ENCODE measurements at regions not wholly inside any gene's neighbourhood (a gene's known extent, or its start where the extent isn't known, plus 50 kb on each side); places are given as distances from the start of the nearest gene placed in this dataset.
A peak's percentile ranks its signal among the peaks of the same experiment; 100 is the strongest.
"Not testable (repeated sequence)": the region's sequence is repeated elsewhere in the genome, so short reads cannot be mapped to it uniquely, and the experiment has no call there.

DNA sequence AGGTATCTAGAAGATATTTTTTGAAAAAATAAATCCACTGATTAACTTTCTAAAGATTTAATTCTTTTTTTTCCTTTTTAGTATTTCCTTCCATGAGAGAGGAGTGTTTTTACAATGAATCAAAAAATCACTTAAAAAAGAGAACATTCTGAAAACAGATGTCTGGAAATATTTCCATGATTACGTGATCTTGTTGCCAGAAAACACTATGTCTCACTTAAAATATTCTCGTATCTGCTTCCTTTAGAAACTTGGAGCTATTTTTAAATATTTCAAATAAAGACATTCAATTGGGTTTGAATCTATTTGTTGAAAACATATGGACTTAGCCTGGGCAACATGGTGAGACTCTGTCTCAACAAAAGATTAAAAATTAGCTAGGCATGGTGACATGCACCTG lies 232.8 kb upstream of the RASGEF1B start:
- peak; percentile 33 for FAIRE-seq

DNA sequence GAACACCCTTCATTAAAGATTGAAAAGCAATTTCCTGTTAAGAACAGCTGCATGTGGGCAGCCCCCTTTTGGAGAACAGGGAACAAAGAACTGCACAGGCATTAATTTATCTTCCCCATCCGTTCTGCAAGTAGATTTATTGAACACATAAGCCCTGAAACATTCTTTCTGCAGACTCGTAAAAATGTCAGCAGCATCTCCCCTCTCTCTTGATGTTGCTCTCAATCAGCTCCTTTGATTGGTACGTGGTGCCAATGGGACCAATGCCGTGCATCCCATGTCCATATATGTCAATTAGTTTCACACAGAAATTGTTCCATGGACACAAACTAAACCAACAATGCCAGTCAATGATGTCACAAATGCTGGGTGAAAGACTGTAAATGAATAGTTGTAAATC lies 228.5 kb upstream of the RASGEF1B start:
- no peak for FAIRE-seq

DNA sequence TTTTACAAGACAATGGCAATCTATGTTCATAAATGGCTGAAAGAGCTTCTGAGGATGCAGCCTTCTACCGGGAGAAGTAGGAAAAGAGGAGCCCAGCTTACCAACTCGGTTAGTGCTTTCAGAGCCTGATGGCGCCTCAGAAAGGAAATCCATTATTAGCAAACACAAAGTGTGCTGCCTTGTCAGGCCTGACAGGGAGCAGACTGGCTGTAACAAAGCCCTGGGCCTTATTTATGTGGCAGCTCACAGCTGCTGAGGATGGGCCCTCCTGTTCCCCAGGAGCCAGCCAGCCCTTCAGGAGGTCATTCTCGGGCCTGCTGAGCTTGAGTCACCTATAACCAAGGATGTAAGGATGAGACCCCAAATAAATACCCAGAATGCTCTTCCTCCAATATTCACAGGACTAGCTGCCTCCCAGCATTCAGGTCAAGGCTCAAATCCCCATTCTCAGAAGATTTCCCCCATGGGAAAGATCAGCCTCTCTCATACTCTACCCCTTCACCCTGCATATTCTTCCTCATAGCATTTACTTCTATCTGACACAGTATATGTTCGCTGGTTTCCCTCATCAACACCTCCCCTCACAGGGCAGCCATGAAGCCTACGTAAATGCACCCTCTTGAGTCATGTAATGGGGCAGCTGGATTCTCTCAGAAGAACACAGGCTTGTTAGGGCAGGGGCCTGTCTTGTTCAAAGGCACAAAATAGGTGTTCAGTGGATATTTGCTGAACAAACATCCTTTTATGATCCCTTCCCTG lies 227.0 kb upstream of the RASGEF1B start:
- no peak for FAIRE-seq

DNA sequence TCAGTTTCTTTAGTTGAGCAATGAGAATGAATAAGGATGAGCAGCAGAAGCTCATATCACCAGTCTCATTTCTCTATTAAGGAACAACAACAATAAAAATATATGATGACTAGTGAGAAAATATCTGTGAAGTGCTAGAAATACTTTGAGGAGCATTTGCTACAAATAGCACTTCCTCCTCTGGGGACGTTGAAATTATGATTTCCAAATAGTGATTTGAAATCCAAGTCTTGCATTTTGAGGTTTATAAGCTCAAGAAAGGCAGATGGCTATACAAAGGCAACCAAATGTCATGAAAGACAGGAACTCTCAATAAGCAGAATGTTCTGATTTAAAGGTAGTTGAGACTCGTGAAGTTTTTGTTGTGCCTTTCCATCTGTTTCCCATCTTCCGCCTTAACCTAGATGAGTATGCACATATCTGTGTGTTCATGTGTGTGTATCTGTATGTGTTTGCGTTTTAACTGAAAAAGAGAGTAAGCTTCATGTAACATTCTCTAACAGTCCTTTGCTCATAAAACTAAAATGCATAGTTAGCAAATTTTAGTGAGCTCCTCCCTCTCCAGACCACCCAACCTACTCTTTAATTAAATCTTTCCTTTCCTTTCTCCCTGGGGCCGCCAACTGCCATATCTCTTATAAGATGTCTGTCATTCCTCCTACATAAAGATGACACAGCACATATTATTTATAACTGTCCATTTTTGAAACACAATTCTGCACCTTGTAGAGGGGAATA lies 222.6 kb upstream of the RASGEF1B start:
- no peak for FAIRE-seq

DNA sequence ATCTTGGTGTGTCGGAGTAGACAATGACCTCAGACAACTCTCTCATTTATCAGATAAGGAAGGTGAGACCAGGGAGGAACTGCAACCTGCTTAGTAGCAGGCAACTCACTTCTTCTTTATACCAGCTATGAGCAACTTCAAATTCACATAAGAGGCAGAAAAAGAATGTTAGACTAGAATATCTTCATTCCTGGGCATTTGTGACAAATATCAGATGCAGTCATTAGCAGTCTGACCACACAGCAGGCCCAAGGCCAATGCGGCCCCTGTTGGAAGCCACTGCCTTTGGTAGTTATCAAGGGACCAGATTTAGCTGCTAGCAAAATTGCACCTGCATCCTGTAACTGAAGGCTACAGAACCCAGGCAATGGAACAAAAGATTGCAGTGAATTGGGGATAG lies 219.2 kb upstream of the RASGEF1B start:
- no peak for FAIRE-seq

DNA sequence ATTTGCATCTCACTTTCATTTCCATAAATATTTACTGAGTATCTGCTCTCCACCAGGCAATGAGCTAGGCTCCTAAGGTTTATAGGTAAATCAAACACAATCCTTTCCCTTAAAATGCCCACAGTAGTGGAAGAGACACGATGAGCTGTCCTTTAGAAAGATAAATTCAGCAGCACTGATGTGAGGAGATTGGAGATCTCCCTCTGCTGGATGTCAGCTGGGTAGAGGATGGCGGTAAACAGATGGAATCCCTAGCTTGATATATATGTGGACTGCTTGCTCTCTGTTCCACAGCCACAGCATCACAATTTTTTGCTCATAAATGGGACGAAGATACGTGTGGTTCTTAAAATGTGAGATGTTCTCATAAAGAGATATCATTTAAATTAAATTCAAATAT lies 216.4 kb upstream of the RASGEF1B start:
- no peak for FAIRE-seq

DNA sequence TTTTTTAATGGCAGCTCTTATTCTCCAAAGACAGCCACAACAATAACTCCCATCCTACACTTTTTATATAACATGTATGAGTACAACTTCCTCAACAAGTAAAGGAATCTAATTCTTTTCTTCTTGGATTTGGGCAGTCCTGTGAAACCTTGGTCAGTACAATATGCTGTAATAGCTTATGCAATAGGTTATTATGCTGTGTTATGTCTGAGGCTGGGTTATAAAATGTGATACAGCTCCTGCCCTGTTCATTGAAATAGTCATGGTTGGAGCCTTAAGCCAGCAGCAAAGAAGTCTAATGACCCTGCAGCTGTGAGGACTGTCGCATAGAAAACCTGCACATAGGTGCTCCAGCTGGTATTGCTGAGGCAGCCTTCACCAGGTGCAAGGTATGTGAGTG lies 215.8 kb upstream of the RASGEF1B start:
- peak; percentile 24 for FAIRE-seq

DNA sequence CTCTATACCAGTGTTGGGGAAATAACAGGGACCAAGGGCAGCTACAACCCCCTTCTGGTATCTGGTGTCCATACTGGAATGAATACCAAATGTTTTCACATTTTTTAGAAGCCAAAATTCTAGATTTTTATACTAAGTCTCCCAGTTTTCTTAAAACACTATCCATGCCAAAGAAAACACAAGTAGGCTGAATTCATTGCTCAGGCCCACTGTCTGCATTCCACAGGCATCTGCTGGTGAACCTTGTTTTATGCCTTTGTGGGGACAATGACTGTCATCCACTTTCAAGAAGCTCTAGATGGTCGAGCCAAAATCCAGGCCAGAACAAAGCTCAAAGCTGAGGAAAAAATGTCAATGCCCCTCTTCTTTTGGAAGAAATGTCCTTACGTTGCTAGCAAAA lies 213.4 kb upstream of the RASGEF1B start:
- no peak for FAIRE-seq

DNA sequence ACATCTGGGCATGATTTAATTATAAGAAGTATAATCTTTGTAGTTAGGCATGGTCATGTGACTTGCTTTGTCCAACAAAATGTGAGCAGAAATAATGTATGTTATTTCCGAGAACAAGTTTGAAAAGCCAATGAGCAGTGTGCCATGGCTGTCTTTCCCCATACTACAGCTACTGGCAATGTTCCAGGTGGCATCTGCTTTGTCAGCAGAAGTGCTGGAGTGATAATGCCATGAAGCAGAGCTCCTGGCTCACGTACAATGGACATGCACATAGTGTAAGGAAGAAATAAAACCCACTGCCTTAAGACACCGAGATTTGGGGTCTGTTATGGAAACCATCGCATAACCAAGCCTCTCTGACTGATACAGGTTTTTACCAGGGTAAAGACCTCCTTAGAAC lies 212.6 kb upstream of the RASGEF1B start:
- no peak for FAIRE-seq

DNA sequence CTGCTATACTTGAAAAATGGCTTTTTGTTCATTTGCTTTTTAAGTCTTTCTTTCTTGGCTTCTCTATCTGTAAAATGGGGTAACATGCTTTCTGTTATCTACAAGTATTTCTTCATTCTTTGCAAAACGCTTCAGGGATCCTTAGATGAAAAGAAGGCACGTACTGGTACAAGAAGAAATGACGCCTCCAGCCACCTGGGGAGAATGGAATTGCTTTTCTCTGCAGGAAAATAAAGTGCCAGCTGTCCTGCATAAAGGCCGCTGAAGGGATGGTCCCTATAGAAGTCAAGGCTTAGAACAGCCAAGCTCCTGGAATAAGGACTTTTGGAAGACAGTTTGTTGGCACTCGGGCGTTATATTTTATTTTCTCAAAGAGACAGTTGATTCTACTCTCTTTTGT lies 210.8 kb upstream of the RASGEF1B start:
- FAIRE-seq, result no peak

DNA sequence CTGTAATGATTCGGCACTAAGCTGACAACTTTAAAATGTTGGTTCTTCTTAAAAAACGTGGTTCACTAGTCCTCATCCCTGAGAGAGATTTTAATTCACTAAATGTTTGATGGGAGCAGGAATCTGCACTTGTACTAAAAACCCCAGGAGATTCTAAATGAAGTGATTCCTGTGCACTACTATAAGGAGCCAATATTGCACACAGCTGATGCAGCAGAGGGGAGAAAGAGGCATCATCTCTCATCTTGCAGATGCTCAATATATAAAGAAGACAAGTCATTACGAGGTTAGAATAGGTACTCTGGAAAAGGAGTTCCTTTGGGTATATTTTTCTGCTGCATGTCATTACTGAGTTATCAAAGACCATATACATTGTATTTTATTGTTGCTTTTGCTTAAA lies 207.6 kb upstream of the RASGEF1B start:
- FAIRE-seq, result no peak

DNA sequence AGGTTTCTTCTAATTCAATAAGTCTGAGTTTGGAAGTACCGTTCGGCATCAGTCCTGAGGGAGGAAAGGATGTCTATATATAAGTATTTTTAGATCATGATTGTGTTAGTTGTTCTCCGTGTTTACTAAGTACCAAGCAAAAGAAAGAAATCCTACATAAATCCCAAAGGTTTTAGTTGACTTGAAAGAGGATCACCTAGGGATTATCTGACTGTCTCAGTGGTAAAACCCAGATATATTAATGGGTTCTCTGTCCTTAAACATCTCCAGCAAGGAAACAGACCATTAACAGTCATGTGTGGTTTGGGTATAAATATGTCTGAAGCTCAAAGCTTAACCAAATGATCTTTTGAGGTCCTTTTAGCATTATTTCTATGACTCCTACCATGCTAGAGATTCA lies 207.1 kb upstream of the RASGEF1B start:
- no peak for FAIRE-seq

DNA sequence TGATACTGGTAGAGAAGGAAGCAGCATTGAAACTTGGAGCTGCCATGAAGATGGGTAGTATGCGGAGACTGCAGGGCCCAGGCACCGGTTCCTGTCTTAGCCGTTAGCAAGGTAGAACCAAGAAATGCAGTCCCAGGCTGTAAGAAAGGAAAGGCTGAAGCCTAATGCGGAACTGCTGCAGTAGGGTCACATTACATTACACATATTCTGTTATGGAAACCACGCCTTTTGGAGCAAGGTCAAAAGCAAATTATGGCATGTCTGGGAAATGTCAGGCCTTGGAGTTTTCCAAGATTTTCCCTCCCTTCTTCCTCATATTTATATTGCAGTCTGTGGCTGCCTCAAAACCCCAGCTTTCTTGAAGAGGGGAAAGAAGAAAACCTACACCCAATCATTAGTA lies 204.8 kb upstream of the RASGEF1B start:
- no peak for FAIRE-seq

DNA sequence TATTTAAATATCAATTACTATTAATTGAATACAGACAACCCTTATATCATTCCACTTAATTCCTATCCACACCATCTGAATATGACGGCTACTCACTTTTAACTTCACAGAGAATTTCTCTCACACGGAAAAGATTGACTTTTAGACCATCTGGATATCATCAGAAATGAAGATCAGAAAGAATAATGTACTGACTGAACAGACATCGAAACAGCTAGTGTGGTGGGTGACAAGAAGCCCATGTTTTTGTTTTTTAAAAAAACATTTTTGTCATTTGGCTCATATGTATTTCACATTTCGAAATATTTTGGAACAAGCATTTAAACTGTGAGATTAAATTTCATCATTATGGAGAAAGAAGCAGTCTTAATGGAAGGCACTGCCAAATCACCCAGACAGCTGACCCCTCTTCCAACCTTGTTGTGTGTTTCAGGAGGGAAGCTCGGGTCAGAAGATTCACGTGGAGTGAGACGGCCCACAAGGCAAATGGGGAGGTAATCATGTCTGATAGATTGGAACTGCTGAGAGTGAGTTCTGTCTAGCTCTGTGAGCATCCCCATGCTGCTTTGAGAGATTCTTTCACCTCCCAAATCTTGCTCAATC lies 204.2 kb upstream of the RASGEF1B start:
- no peak for FAIRE-seq

DNA sequence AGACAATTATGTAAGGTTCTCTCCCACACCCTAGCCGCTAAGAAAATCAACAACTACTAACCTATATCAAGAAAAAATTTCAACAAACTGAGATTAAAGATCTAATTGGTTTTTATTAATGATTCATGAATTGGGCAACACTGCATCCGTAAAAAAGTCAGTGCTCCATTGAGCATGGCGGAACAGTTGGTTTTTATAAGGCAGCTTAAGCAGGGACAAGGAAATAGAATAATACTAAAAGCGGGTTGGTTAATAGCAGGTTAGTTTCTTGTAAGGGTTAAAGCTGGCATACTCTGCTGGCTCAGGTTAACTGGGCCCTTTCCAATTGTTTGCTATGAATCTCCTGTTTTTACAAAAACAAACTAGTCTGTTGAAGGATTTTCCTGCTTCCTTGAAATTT lies 202.3 kb upstream of the RASGEF1B start:
- no peak for FAIRE-seq

DNA sequence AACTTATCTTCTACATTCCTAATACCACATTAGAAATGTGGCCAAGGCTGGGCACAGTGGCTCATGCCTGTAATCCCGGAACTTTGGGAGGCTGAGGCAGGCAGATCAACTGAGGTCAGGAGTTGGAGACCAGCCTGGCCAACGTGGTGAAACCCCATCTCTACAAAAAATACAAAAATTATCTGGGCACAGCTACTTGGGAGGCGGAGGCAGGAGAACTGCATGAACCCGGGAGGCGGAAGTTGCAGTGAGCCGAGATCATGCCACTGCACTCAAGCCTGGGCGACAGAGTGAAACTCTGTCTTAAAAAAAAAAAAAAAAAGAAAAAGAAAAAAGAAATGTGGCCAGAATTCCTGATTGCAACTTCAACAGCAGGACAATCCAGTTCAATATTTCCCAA lies 196.6 kb upstream of the RASGEF1B start:
- FAIRE-seq, result not testable (repeated sequence)

DNA sequence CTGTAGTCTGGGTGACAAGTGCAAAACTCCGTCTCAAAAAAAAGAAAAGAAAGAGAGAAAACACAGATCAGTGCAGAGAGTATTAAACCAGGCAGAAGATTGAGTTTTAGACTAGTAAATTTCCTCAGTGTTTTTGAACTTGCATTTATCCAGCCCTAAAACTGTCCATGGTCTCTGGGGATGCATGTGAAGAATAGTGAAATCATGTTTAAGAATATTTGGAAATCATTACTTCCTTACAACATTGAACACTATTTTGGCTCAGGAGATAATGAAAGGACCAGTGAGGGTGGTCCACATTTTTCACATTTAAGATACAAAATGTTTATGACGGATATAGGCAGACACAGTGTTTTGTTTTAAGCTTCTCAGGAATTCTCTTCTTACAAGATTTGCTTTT lies 195.8 kb upstream of the RASGEF1B start:
- no peak for FAIRE-seq

DNA sequence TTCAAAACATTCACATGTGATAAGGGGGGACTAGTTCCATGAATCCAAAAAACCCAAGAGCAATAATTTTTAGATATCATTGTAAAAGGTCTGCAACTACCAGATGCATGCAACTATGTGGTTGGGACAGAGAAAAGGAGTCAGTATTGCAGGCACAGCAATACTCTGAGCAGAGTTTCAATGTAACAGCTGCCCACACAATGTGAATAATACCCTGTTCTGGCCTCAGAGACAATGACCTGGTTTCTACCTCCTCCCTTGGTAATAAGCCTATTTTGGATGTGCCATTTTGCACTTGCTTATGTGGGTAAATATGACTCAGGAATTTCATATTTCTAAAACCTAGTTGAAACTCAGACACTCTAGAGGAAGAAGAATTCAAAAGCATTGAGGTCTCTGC lies 194.8 kb upstream of the RASGEF1B start:
- no peak for FAIRE-seq

DNA sequence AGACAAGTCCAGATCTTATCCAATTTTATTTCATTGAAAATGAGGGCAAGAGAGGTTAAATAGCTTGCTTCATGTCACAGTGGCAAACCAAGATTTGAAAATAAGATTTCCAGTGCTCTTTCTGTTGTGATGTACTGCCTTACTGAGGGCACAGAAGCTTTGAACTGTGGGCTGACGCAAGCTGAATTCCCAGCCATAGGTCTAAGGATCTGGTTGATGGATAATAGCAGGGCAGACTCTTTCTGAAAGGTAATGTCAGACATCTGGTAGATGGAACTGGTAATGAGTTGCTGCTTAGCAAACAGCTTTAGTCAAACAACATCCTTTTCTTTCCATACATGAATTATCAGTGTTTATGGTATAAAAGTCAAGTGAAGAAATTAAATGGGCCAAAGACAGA lies 193.9 kb upstream of the RASGEF1B start:
- no peak for FAIRE-seq

DNA sequence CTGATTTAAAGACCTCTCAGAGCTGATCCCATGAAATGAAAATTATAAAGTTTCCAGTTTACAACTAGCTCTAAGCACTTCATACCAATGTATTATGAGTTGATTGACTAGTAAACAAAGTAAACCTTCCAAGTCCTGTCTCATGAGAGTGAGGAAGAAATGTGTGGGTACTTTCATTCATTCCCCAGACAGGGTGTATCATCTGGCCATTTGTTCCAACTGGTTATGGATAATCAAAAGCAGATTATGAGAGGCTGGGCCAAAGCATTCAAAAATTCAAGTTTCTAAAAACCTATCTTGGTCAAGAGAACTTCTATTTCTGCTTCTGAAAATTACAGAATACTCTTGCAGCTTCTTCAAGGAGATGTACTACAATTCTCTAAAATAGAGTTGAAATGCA lies 193.3 kb upstream of the RASGEF1B start:
- FAIRE-seq, result no peak

DNA sequence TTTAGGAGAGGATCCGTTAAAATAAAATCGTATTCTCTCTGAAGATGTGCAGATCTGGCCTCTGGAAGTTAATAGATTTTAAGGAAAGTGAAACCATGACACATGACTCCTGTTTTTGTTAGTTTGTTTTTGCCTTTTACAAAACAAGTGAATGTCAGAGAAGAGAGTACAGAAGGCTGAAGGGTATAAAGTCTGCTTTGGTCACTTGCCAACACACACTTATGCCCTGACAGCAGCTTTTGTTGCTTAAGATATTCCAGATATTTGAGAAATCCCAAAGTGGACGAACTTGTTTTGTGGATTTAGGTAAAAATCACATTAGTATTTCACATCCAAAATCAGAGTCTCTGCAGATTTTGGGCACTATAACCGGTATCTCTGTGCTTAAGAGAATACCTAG lies 192.4 kb upstream of the RASGEF1B start:
- no peak for FAIRE-seq

DNA sequence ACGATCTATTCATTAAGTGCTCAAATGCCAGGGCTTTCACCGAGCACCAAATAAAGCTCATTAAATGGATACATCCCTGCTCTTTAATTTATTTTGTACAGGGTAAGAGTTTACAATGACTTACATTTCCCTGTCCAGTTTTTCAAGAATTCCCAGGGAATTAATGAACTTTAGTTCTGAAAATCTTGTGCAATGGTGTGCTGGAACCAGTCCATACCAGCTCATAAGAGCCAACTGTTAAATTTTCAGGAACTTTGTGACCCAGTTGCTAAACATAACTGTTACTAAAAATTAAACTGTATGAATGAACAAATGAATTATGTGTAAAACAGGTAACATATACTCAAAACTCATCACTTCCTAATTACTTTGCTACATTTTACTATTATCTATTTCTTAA lies 191.7 kb upstream of the RASGEF1B start:
- no peak for FAIRE-seq

DNA sequence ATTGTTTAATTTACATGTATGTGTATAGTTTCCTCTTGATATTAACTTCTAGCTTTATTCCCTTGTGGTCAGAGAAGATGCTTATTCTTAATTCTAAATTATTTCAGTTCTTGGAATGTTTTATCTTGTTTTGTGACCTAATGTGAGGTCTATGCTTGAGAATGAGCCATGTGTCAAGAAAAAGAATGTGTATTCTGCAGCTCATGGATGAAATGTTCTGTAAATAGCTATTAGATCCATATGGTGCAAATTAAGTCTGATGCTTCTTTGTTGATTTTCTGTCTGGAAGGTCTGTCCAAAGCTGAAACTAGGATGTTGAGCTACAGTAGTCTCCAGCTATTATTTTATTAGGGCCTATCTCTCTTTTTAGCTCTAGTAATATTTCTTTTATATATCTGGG lies 187.3 kb upstream of the RASGEF1B start:
- FAIRE-seq, result no peak

DNA sequence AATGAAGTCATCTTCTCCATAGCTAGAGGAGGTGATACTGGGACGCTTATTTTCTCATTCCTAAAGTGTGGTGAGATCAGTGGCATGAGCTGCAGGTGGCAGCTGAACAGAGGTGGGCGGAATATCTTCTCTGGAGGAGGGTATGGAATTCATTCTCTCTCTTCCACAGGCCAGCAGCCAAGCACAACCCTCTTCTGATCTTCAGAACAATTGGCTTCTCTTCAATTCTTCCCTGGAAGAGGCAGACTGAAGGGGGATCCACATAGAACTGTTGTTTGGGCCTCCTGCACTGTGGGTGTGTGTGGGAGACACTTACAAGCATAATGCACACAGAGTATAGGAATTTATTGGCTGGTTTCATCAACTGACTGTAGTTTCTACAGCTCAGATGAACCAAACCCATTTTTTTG lies 180.4 kb upstream of the RASGEF1B start:
- FAIRE-seq, result no peak

Data from colon (tissue), 2 donors.